DOHH2 (cell line): ENCODE measurements at regions not wholly inside any gene's neighbourhood (a gene's known extent, or its start where the extent isn't known, plus 50 kb on each side); places are given as distances from the start of the nearest gene placed in this dataset.

Experiments
- H3F3A ChIP-seq: fragments of 200-600 bp; sonication (generic), shearing (Covaris generic); 2 replicates; pipeline ENCODE4 v1.6.0; 2016; ENCODE audit warnings: antibody characterized with exemption, mild to moderate bottlenecking; ENCODE audit not compliant: control insufficient read depth, insufficient read depth
- H3K27ac ChIP-seq: fragments of 200-600 bp; sonication (generic); 2 replicates; pipeline ENCODE4 v1.5.1; 2014; ENCODE audit warnings: low read depth, mild to moderate bottlenecking, low read length, moderate library complexity
- H3K27me3 ChIP-seq: fragments of 200-600 bp; sonication (generic); 2 replicates; pipeline ENCODE4 v1.6.1; 2014; ENCODE audit warnings: mild to moderate bottlenecking, low read length, mixed read lengths; ENCODE audit not compliant: control insufficient read depth
- H3K36me3 ChIP-seq: fragments of 200-600 bp; sonication (generic); 2 replicates; pipeline ENCODE4 v1.6.1; 2014; ENCODE audit warnings: mild to moderate bottlenecking, low read length, moderate library complexity, mixed read lengths; ENCODE audit not compliant: control insufficient read depth
- H3K4me1 ChIP-seq: fragments of 200-600 bp; sonication (generic); 2 replicates; pipeline ENCODE4 v1.6.1; 2014; ENCODE audit warnings: mild to moderate bottlenecking, low read length, mixed read lengths; ENCODE audit not compliant: control insufficient read depth
- H3K4me2 ChIP-seq: fragments of 200-600 bp; sonication (generic); 2 replicates; pipeline ENCODE4 v1.6.0; 2014; ENCODE audit warnings: mild to moderate bottlenecking, low read length, moderate library complexity
- H3K4me3 ChIP-seq: fragments of 200-600 bp; sonication (generic); 2 replicates; pipeline ENCODE4 v1.5.1; 2014; ENCODE audit warnings: mild to moderate bottlenecking, low read length, mixed read lengths
- H3K79me2 ChIP-seq: fragments of 200-600 bp; sonication (generic); 2 replicates; pipeline ENCODE4 v1.6.1; 2014; ENCODE audit warnings: mild to moderate bottlenecking, low read length, mixed read lengths; ENCODE audit not compliant: control insufficient read depth
- H3K9me2 ChIP-seq: fragments of 200-600 bp; sonication (generic); replicated peaks from 2 replicates; pipeline ENCODE4 v1.6.1; 2014; ENCODE audit warnings: mild to moderate bottlenecking, low read length, mixed read lengths; ENCODE audit not compliant: control insufficient read depth
- H3K9me3 ChIP-seq: fragments of 200-600 bp; sonication (generic); 2 replicates; pipeline ENCODE4 v1.6.1; 2014; ENCODE audit warnings: antibody characterized with exemption, low read length, mixed read lengths; ENCODE audit not compliant: control insufficient read depth, insufficient read depth
- H4K20me1 ChIP-seq: fragments of 200-600 bp; sonication (generic); 2 replicates; pipeline ENCODE4 v1.6.0; 2014; ENCODE audit warnings: low read depth, mild to moderate bottlenecking, antibody characterized with exemption, low read length, moderate library complexity; ENCODE audit not compliant: control insufficient read depth, insufficient read depth
- EZH2phosphoT487 ChIP-seq: fragments of 200-600 bp; sonication (generic); IDR thresholded peaks from 2 replicates; pipeline ENCODE4 v1.6.1; 2017; ENCODE audit warnings: borderline replicate concordance, mild to moderate bottlenecking, antibody characterized with exemption, low read length, moderate library complexity, mixed read lengths
- TF ChIP-seq, protein P1 (sequence below): fragments of 200-600 bp; sonication (generic); IDR thresholded peaks from one replicate; pipeline ENCODE4 v1.5.1; 2014; ENCODE audit warnings: antibody characterized with exemption, mild to moderate bottlenecking, low read depth, low read length; ENCODE audit not compliant: poor library complexity, severe bottlenecking

DNA sequence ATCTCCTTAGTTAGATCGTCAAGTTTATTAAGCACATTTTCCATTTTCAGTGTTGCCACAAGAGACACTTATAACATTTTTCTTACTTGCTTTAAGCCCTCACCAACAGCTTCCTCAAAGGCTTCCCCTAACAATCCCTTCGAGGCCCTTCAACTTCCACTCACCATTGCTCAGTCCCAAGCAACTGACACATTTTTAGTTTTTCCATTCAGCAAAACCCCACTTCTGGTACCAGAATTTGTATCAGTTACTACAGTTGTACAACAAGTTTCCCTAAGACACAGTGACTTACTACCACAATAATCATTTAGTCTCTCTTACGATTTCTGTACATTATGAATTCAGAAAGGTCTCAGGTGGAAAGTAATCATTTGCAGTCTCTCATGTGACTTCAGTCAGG is 276.8 kb upstream of the PKN2 start:
- H3K9me3 ChIP-seq = no peaks in the 10 kb centered on the region
- TF ChIP-seq, protein P1, sequence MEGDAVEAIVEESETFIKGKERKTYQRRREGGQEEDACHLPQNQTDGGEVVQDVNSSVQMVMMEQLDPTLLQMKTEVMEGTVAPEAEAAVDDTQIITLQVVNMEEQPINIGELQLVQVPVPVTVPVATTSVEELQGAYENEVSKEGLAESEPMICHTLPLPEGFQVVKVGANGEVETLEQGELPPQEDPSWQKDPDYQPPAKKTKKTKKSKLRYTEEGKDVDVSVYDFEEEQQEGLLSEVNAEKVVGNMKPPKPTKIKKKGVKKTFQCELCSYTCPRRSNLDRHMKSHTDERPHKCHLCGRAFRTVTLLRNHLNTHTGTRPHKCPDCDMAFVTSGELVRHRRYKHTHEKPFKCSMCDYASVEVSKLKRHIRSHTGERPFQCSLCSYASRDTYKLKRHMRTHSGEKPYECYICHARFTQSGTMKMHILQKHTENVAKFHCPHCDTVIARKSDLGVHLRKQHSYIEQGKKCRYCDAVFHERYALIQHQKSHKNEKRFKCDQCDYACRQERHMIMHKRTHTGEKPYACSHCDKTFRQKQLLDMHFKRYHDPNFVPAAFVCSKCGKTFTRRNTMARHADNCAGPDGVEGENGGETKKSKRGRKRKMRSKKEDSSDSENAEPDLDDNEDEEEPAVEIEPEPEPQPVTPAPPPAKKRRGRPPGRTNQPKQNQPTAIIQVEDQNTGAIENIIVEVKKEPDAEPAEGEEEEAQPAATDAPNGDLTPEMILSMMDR = no peak
- TF ChIP-seq EZH2phosphoT487 = no peak
- H3K79me2 ChIP-seq = no peaks in the 10 kb centered on the region
- no peaks in the 10 kb centered on the region for H3K4me1 ChIP-seq
- no peaks in the 10 kb centered on the region for H3K9me2 ChIP-seq
- H3K4me2 ChIP-seq = no peak overlapping the region
- no peaks in the 10 kb centered on the region for H3K27me3 ChIP-seq
- H3K36me3 ChIP-seq = no peaks in the 10 kb centered on the region
- no peaks in the 10 kb centered on the region for H4K20me1 ChIP-seq
- no peak overlapping the region for H3K27ac ChIP-seq
- H3F3A ChIP-seq = no peaks in the 10 kb centered on the region
- no peak overlapping the region for H3K4me3 ChIP-seq

DNA sequence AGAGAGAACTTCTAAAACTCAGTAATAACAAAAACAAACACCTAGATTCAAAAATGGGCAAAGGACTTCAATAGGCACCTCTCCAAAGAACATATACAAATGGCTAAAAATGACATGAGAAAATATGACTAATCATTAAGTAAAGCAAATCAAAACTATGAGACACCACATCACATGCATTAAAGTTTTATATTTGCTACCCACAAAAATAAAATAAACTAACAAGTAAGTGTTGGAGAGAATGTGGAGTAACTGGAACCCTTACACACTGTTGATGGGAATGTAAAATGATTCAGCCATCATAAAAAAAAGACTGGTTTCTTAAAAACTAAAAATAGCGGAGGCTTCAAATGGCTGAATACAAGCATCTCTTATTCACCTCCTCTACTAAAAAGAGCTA is 262.1 kb upstream of the PKN2 start:
- Histone ChIP-seq H3K27me3 (no peaks in the 10 kb centered on the region), H3K27ac (no peak overlapping the region), H3K4me2 (no peak overlapping the region), H3K4me1 (no peaks in the 10 kb centered on the region), H3F3A (no peaks in the 10 kb centered on the region), H3K4me3 (no peak overlapping the region), H3K9me3 (no peaks in the 10 kb centered on the region), H3K79me2 (no peaks in the 10 kb centered on the region), H3K9me2 (no peaks in the 10 kb centered on the region), H3K36me3 (no peaks in the 10 kb centered on the region), H4K20me1 (no peaks in the 10 kb centered on the region)
- TF ChIP-seq EZH2phosphoT487 = no peak
- TF ChIP-seq, protein P1 = no peak

DNA sequence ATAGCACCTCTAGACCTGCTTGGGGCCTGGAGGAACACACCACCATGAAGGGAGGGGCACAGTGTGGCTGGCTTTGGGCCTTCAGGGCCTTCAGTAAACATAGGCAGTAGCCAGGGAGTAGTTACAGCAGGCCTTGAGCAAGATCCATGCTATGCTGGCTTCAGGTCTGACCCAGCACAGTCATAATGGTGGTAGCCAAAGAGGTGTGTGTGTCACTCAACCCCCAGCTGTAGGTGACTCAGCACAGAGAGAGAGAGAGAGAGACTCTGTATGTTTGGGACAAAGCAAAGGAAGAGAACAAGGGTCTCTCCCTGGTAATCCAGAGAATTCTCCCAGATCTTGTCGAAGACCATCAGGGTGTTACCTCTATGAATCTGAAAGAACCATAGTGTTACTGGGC is 250.5 kb upstream of the PKN2 start:
- TF ChIP-seq, protein P1 = no peak
- TF ChIP-seq EZH2phosphoT487 = no peak
- H3K27me3 ChIP-seq = no peaks in the 10 kb centered on the region
- no peak overlapping the region for H3K27ac ChIP-seq
- no peaks in the 10 kb centered on the region for H3K9me3 ChIP-seq
- no peaks in the 10 kb centered on the region for H3F3A ChIP-seq
- no peaks in the 10 kb centered on the region for H3K9me2 ChIP-seq
- no peaks in the 10 kb centered on the region for H3K79me2 ChIP-seq
- no peaks in the 10 kb centered on the region for H3K36me3 ChIP-seq
- no peak overlapping the region for H3K4me3 ChIP-seq
- no peaks in the 10 kb centered on the region for H3K4me1 ChIP-seq
- no peak overlapping the region for H3K4me2 ChIP-seq
- no peaks in the 10 kb centered on the region for H4K20me1 ChIP-seq

- H3K9me3 ChIP-seq = no peaks in the 10 kb centered on the region
- H3K36me3 ChIP-seq = no peaks in the 10 kb centered on the region
- H4K20me1 ChIP-seq = no peaks in the 10 kb centered on the region
- H3K9me2 ChIP-seq = no peaks in the 10 kb centered on the region
- H3K4me2 ChIP-seq = no peak overlapping the region
- H3K4me1 ChIP-seq = no peaks in the 10 kb centered on the region
- no peak overlapping the region for H3K4me3 ChIP-seq
- TF ChIP-seq, protein P1 = no peak
- TF ChIP-seq EZH2phosphoT487 = no peak
- no peaks in the 10 kb centered on the region for H3K27me3 ChIP-seq
- no peaks in the 10 kb centered on the region for H3K79me2 ChIP-seq
- no peaks in the 10 kb centered on the region for H3F3A ChIP-seq
- H3K27ac ChIP-seq = no peak overlapping the region
Observed at GRCh38 chr1:88434836-88435235, 249.2 kb upstream of the PKN2 start.
